AG09309 (cell line): ENCODE measurements at regions not wholly inside any gene's neighbourhood (a gene's known extent, or its start where the extent isn't known, plus 50 kb on each side); places are given as distances from the start of the nearest gene placed in this dataset.
"Not testable (repeated sequence)": the region's sequence is repeated elsewhere in the genome, so short reads cannot be mapped to it uniquely, and the experiment has no call there.

Experiments used
- DNase-seq: peaks from one replicate; pipeline ENCODE4 v3.0.0-alpha.2; 2010; ENCODE audit warnings: low read depth
- H3K4me3 ChIP-seq: 2 replicates; pipeline ENCODE4 v1.5.1; 2011; ENCODE audit warnings: mild to moderate bottlenecking, low read depth, low read length, moderate library complexity; ENCODE audit not compliant: control insufficient read depth
- TF ChIP-seq, protein P1 (sequence below): IDR thresholded peaks from 2 replicates; pipeline ENCODE4 v1.5.1; 2011; ENCODE audit warnings: mild to moderate bottlenecking, low read depth, low read length, inconsistent platforms; ENCODE audit not compliant: insufficient read depth, control insufficient read depth; ENCODE audit errors: missing control alignments

DNA sequence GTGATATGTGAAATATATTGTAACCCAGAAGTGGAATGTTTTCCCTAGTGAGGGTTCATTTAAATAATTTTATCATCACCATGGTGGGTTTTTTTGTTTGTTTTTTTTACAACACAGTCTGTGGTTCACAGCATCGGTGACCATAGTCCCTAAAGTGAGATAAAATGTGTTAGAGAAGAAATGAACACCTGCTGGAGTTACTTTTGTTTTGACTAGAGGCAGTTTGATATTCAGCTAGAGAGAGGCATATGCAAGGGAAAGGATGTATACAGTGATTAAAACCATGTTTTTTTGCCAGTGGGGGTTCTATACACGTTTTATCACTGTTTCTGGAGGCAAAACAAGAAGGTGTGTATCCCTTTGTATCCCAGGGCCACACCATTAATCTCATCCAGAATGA is 541.5 kb downstream of the PCDH7 start:
- no peak for DNase-seq
- H3K4me3 ChIP-seq: no peak overlapping the region
- TF ChIP-seq, protein P1, sequence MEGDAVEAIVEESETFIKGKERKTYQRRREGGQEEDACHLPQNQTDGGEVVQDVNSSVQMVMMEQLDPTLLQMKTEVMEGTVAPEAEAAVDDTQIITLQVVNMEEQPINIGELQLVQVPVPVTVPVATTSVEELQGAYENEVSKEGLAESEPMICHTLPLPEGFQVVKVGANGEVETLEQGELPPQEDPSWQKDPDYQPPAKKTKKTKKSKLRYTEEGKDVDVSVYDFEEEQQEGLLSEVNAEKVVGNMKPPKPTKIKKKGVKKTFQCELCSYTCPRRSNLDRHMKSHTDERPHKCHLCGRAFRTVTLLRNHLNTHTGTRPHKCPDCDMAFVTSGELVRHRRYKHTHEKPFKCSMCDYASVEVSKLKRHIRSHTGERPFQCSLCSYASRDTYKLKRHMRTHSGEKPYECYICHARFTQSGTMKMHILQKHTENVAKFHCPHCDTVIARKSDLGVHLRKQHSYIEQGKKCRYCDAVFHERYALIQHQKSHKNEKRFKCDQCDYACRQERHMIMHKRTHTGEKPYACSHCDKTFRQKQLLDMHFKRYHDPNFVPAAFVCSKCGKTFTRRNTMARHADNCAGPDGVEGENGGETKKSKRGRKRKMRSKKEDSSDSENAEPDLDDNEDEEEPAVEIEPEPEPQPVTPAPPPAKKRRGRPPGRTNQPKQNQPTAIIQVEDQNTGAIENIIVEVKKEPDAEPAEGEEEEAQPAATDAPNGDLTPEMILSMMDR: no peak

DNA sequence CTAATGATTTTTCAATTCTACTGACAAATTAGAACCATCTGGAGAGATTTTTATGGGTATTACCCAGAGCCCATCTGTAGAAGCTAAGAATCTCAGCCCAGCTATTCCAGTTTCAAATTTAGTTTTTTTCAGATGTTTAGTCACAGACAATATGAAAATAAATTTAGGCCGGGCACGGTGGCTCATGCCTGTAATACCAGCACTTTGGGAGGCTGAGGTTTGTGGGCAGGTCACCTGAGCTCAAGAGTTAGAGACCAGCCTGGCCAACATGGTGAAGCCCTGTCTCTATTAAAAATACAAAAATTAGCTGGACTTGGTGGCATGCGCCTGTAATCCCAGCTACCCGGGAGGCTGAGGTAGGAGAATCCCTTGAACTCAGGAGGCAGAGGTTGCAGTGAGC is 545.9 kb downstream of the PCDH7 start:
- H3K4me3 ChIP-seq, DNase-seq: not testable (repeated sequence)

DNA sequence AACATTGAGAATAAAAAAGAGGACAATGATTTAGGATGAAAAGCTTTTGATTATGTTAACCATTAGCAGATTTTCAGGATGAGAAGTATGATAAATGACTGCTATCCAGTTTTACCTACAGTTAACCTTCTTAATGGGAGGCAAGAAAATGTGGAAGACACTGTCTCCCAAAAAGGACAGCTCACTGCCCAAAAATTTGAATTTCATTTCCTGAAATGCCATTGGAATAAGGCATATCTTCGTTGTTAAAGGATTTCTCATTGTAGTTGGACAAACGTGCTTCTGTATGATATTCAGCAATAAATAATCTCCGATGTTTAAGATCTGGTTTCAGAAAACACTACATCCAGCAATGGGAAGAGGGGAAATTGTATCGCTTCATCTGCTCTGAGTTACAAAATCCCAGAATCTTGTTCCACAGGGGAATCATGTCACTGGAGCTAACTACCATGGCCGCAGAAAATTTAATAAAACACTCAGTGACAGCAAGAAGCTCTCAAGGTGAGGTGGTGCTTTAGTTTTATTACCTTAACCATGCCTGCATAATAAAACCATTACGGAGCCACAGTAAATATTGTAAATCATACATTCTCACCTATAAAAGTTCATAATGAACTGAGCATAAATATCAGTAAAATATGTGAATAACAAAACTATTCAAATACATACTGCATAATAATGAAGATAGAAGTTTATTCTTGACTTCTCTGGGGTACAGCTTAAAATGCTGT is 552.3 kb downstream of the PCDH7 start:
- TF ChIP-seq, protein P1: no peak
- H3K4me3 ChIP-seq: no peak overlapping the region
- no peak for DNase-seq

DNA sequence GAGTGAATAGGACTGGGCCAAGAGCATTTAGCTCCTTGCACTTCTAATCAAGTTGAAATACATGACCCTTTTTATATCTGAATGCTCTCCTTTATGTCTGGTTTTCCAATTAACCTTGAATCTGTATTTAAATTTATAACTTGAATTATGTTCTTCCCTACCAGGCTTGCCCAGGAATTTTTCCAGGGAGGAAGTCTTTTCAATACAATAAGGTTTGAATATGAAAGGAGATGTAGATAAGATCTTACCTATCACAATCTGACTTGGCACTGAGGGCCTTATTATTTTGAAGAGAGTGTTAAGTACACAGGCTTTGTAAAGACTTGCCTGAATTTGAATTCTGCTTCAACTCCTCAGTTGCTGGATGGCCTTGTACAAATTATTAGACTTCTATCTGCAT is 555.7 kb downstream of the PCDH7 start:
- TF ChIP-seq, protein P1: no peak
- H3K4me3 ChIP-seq: no peak overlapping the region
- DNase-seq: no peak

DNA sequence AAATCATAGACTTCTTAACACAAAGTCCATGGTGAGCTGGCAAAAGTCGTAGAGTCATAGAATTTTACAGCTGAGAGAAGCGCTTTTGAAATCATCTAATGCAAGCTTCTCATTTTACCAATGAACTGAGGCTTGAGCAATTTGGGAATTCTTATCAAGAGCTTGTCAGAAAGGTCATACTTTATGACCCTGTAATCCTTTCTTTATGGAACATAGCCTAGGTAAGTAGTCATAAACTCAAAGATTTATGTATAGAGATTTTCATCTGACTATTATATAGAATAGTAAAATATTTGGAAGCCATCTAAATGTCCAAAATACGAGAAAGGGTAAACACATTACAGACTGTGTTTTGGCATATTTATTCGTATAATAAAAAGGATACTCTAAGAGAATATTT is 563.5 kb downstream of the PCDH7 start:
- DNase-seq: no peak
- TF ChIP-seq, protein P1: no peak

DNA sequence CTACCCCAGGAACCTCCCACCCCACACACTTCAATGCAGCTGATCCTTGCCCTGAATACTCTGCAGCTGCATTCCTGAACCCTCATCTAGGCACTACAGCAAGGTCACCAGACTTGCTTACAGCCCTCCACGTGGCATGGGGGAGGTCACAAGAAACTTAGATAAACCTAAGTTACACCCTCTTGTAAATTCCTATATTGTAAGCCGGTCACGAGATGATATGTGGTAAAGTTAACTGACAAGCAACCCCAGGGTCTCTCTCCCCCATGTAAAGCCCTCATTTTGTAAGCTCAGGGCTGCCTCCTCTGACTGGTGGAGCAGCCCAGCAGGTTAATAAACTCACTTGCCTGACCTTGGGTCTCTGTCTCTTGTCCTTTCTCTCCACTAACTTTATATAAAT is 570.7 kb downstream of the PCDH7 start:
- TF ChIP-seq, protein P1: no peak
- DNase-seq: no peak
- no peak overlapping the region for H3K4me3 ChIP-seq

More for the DNA sequence above, 563.5 kb downstream of the PCDH7 start:
- no peak overlapping the region for H3K4me3 ChIP-seq

DNA sequence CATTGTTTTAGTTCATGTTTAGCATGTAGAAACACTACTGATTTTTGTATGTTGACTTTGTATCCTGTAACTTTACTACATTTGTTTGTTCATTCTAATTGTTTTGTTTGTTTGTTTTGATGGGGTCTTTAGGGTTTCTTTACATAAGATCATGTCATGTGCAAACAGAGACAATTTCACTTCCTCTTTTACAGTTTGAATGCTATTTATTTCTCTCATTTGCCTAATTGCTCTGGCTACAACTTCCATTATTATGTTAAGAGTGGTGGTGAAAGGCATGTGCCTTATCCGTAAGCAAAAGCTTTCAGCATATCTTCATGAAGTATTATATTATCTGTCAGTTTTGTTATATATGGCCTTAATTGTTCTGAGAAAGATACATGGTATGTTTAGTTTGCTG is 571.1 kb downstream of the PCDH7 start:
- DNase-seq: no peak
- TF ChIP-seq, protein P1: no peak
- H3K4me3 ChIP-seq: no peak overlapping the region
